ENCODE measurements at regions not wholly inside any gene's neighbourhood (a gene's known extent, or its start where the extent isn't known, plus 50 kb on each side); places are given as distances from the start of the nearest gene placed in this dataset.
"Not testable (repeated sequence)": the region's sequence is repeated elsewhere in the genome, so short reads cannot be mapped to it uniquely, and the experiment has no call there.

GRCh38 chr2:147040298-147041120 is 804.3 kb upstream of the ACVR2A start:
- DNase-seq, result no peak

GRCh38 chr2:147037048-147037447 is 807.8 kb upstream of the ACVR2A start:
- no peak for DNase-seq

GRCh38 chr2:147033044-147033443 is 811.8 kb upstream of the ACVR2A start:
- no peak for DNase-seq

- DNase-seq, result no peak
Measured at GRCh38 chr2:147031897-147032296, 812.9 kb upstream of the ACVR2A start.

GRCh38 chr2:147030966-147031720 is 813.7 kb upstream of the ACVR2A start:
- no peak for DNase-seq

GRCh38 chr2:147027436-147027835 is 817.4 kb upstream of the ACVR2A start:
- no peak for DNase-seq

GRCh38 chr2:147026664-147027295 is 818.0 kb upstream of the ACVR2A start:
- no peak for DNase-seq

GRCh38 chr2:147025646-147026585 is 818.9 kb upstream of the ACVR2A start:
- DNase-seq, result no peak

- no peak for DNase-seq
Measured at GRCh38 chr2:147019311-147019710, 825.5 kb upstream of the ACVR2A start.

GRCh38 chr2:147017951-147018645 is 826.7 kb upstream of the ACVR2A start:
- no peak for DNase-seq

- DNase-seq, result no peak
Measured at GRCh38 chr2:147016181-147016580, 828.6 kb upstream of the ACVR2A start.

GRCh38 chr2:147015591-147015990 is 829.2 kb upstream of the ACVR2A start:
- no peak for DNase-seq

GRCh38 chr2:147013696-147014392 is 831.0 kb upstream of the ACVR2A start:
- no peak for DNase-seq

GRCh38 chr2:147008481-147008880 is 836.3 kb upstream of the ACVR2A start:
- no peak for DNase-seq

GRCh38 chr2:147006736-147007141 is 838.1 kb upstream of the ACVR2A start:
- DNase-seq, result no peak

GRCh38 chr2:147003081-147003480 is 841.7 kb upstream of the ACVR2A start:
- no peak for DNase-seq

GRCh38 chr2:147002256-147002655 is 842.6 kb upstream of the ACVR2A start:
- DNase-seq, result no peak

GRCh38 chr2:147001061-147001460 is 843.8 kb upstream of the ACVR2A start:
- DNase-seq, result no peak

GRCh38 chr2:147000151-147000550 is 844.7 kb upstream of the ACVR2A start:
- not testable (repeated sequence) for DNase-seq

GRCh38 chr2:146997945-146998344 is 846.9 kb upstream of the ACVR2A start:
- no peak for DNase-seq

GRCh38 chr2:146997488-146997887 is 847.3 kb upstream of the ACVR2A start:
- DNase-seq, result no peak
